NAMALWA (cell line): ENCODE measurements at regions not wholly inside any gene's neighbourhood (a gene's known extent, or its start where the extent isn't known, plus 50 kb on each side); places are given as distances from the start of the nearest gene placed in this dataset.
"Not testable (repeated sequence)": the region's sequence is repeated elsewhere in the genome, so short reads cannot be mapped to it uniquely, and the experiment has no call there.

Experiments
- DNase-seq: peaks from one replicate; pipeline ENCODE4 v3.0.0-alpha.2; 2015; ENCODE audit warnings: low spot score

DNA sequence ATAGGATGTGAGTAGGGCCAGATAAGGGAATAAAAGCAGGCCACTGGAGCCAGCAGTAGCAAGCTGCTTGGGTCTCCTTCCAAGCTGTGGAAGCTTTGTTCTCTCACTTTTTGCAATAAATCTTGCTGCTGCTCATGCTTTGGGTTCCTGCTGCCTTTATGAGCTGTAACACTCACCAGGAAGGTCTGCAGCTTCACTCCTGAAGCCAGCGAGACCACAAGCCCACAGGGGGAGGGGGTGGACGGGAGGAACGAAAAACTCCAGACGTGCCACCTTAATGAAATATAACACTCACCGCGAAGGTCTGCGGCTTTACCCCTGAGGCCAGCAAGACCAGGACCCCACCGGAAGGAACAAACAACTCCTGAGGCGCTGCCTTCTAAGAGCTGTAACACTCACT lies 1324.4 kb upstream of the EYS start:
- DNase-seq: no peak

DNA sequence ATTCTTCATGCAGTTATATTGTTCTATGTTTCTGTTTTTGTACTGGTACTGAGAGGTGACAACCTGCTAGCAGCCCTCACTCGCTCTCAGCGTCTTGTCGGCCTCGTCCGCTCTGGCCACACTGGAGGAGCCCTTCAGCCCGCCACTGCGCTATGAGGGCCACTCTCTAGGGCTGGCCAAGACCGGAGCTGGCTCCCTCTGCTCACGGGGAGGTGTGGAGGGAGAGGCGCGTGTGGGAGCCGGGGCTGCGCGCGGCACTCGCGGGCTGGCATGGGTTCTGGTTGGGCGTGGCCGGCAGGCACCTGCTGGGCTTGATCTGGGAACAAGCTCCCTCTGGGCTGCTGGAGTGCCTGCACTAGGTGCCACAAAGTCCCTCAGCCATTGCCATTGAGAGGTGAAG lies 1323.8 kb upstream of the EYS start:
- DNase-seq: no peak

DNA sequence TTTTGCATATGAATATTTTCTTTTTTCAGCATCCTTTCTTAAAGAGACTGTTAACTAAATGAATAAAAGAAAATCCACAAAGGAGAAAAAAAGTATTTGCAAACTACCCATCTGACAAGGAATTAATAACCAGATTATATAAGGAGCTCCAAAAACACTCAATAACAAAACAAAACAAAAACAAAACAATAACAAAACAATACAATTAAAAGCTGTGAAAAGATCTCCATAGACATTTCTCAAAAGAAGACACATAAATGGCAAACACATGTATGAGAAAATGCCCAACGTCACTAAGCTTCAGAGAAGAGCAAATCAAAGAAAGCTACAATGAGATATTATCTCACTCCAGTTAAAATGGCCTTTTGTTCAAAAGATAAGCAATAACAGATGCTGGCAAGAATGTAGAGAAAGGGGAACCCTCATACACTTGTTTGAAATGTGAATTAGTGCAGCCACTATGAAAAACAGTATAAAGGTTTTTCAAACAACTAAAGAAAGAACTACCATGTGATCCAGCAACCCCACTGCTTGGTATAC lies 1310.0 kb upstream of the EYS start:
- no peak for DNase-seq

DNA sequence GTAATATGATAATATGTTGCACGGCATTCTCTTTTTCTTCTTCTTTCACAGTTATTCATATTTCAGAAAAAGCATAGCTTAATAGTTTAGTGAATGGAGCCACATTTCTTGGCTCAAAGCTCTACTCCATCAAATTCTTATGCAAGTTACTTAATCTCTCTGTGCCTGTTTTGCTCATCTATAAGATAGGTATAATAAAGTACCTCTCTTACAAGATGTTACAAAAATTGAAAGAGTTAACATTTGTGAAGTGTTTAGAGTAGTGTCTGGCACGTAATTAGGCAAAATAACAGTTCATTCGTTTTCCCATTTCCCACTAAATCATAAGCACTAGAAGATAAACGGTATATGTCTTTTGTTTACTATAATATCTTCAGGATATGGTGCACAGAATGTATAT lies 1304.4 kb upstream of the EYS start:
- no peak for DNase-seq

DNA sequence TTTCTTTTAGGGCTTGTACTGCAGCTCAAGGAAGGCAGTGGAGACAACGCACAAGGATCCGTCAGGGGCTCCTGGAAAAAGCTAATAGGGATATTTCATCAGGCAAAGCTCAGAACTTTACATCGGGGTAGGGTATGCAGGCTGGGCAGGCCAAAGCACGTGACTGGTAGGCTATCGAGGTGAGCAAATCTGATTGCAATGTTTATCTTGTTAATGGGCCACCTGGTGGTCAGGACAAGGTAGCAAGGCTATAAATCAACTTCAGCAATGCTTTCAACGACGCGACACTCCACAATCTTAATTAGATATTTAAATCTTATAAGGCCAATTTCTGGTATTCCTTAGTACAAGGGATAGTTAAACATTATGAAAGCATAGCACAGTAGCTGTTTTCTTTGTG lies 1302.8 kb upstream of the EYS start:
- DNase-seq: peak; percentile 25

DNA sequence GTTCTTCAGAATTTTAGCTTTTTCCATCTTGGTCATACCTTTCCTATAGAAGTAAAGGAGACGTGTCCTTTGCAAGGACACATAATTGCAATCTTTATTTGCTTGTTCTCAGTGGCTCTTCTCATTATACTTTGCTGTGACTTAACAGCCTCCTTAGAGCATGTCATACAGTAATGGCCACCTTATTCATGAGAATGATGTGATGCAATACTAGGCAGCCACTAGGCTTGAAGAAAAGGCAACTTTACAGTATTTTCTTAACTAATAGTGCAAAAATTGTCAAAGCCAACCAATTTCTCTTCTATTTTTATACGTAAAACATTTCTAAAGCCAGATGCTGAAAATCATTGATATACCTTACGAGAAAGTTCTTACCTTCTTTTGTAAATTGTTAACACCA lies 1296.8 kb upstream of the EYS start:
- no peak for DNase-seq

DNA sequence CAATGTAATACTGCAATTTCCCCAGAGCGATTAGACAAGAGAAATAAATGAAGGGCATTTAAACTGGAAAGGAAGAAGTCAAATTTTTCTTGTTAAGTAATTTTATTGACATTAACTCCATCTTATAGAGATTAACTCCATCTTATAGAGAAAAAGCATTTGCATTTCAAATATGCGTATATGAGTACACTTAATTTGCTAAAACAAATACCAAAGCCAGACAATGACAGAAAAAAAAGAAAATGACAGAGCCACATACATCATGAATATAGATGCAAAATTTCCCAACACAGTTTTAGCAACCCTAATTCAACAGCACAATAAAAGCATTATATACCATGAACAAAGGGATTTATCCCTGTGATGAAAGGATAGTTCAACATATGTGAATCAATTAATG lies 1293.1 kb upstream of the EYS start:
- no peak for DNase-seq

DNA sequence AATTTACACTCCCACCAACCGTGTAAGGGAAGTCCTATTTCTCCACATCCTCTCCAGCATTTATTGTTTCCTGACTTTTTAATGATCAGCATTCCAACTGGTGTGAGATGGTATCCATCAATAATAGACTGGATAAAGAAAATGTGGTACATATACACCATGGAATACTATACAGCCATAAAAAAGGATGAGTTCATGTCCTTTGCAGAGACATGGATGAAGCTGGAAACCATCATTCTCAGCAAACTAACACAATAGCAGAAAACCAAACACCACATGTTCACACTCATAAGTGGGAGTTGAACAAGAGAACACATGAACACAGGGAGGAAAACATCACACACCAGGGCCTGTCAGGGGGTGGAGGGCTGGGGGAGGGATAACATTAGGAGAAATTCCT lies 1290.6 kb upstream of the EYS start:
- not testable (repeated sequence) for DNase-seq

DNA sequence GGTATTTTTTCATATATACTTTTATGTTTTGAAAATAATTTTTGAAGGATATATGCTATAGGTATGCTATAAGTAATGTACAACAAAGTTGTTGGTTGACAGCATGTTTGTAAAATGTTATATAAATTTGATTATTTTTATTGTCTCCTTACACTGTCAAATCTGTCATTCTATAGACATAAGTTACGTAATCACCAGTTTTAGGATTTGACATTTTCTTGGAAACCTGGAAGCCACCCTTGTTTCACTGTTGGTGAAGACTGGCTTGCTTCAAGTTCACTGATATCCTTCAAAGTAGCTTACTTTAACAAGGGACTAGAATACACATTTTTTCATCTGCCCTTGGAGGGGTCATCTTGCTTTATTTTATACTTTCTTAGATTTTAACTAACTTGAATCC lies 1288.6 kb upstream of the EYS start:
- no peak for DNase-seq

DNA sequence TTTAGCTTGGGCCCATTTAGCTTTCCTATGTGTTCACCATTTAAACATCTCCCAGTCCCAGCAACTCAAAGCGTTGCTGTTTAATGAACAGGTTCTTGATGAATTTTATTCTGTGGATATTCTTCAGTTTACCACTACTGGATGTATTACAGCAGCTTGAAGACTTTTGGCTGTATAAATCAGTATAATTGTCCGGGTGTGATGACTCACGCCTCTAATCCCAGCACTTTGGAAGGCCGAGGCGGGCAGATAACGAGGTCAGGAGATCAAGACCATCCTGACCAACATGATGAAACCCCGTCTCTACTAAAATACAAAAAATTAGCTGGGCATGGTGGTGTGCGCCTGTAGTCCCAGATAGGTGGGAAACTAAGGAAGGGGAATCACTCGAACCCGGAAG lies 1286.7 kb upstream of the EYS start:
- DNase-seq: not testable (repeated sequence)

DNA sequence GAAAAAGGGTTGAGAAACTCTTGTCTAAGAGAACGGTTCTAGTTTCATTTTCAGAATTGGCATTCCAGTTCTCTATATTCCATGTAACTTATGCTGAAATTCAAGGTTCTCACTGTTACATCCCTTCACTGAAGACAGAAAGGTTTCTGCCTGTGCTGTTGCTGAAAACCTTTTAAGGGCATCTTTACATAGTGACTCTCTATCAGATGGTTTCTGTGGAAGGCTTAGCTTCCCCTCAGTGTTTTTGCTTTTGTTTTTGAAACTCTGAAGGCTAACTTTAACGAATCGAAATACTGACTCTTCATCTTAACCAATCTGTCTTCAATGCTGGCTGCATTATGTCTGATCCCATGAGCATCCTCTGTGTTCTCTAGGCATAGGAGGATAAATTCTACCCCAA lies 1286.2 kb upstream of the EYS start:
- DNase-seq: no peak

DNA sequence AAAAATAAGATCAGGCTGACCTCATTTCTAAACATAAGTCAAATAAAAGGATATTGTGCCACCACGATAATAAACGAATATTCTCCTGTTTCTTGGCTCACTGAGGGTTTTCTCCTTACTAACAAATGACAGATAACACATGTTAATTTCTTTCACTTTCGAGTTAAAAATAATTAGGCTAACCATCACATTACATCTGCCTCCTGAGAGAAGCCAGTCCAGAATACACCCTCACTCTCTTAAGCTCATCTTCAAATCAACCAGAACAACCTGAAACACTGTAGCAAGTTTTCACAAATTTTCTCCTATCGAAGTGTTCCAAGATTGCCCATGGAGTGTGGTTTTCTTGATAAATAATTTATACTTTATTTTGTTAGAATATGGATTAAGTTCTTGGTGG lies 1285.6 kb upstream of the EYS start:
- no peak for DNase-seq

DNA sequence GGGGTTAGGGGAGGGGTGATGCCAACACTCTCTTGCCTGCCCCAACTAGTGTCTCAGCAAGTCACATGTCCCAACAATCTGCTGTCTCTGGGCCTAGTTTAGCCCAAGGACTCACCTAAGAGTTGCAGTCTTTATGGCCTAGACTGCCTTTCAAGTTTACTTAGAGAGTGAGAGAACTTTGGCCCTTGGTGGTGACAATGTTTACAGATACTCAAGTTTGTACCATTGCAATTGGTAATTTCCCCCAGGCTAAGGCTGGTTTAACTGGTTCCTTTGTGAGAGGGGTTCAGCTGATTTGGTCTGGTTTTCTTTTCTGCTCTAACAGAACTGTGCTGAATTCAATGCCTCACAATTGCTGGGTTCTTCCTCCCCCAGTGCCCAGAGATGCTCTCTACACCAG lies 1279.9 kb upstream of the EYS start:
- no peak for DNase-seq

DNA sequence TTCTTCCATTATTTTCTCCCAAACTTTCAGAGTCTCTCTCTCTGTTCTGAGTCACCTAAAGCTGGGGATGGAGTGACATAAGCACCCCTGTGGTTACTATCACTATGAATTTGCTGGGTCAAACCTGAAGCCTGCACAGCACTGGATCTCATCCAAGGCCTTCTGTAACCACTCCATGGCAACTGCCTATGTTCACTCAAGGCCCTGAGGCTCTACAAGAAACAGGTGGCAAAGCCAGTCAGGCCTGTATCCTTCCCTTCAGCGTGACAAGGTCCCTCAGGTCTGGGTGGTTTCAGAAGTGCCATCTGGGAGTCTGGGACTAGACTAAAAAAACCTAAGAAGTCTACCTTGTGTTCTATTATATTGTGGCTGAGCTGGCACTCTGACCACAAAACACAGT lies 1278.8 kb upstream of the EYS start:
- DNase-seq: no peak

DNA sequence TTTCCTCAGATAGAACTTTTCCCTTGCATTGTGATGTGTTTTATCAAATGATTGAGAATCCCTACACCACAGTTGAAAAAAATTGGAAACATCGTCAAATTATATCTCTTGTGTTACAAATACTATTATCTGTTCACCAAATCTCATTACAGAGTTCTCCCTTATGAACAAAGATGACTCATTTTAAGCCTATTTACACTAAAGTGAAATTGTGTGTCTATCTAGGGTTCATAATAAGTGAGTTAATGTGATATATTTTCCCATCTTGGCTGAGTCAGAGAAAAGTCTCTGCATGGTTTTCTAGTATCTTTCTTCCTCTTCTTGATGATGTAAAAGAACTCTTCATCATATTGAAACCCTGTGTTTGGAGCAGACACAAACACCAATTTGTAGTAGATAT lies 1263.3 kb upstream of the EYS start:
- no peak for DNase-seq

DNA sequence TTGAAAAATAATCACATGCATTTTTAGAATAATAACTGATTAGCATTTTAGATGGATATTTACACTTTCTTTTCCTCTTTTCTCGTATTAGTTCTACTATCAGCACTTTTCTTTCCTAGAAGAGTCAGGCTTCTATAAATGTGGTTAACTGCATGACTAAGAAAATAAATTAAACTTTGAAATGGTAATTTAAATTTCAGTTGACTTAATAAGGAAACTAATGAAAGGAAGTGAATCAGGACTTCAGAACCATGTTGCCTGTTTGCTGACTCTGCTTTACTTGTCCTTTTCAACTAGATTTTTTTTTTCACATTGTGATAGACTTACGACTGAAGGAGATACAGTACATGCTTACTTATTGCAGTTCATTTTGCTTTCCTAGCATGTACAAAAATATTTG lies 1258.2 kb upstream of the EYS start:
- DNase-seq: no peak

DNA sequence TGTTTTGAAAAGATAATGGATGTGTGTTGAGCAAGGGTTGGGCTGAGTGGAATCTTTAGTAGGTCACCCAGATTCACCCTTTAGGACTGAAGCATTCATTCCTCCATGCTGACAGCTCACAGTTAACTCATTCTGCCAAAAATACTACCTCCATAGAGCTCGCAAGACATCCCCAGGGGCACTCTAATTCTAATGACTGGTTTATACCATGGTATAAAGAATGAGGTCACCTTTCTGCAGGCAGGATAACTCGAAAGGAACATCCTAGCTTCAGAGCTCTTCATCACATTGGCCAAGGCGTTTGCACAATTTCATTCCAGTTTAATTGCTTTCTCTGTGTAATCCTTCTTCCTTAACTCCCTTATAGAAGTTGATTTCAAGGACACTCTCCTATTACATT lies 1257.2 kb upstream of the EYS start:
- no peak for DNase-seq

DNA sequence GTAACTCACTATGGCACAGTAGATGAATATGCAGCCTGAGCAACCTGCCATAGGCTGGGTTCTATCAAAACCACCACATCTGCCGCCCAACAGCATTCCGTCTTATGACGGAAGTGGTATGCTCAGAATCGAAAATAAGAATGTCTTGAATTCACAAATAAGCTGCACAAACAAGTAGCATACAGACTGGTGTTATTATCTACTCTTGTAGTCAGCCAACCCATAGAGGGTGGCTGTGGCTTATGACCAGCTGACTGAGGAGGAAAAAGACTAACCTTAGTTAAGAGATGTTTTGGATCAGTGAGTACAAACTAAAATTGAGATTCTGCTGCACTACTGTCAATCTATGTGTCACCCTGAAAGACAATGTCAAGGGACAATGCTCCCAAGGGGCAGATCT lies 1255.1 kb upstream of the EYS start:
- no peak for DNase-seq

DNA sequence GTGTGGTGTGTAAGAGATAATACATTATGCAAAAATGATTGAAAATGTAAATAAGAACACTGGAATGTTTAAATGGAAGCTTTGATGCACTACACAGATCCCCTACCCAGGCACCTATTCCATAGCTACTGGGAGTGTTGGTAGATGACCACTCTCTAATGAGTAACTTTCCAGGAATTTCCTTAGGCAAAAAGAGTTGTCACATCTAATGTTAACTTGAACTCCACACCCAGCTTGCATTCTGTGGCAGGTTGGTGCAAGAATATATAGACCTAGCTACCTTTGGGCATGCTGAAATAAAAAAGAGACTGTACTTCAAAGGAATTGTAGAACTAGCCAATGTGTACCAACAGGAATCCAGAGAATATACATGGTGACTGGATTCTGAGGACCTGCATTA lies 1254.2 kb upstream of the EYS start:
- DNase-seq: no peak

DNA sequence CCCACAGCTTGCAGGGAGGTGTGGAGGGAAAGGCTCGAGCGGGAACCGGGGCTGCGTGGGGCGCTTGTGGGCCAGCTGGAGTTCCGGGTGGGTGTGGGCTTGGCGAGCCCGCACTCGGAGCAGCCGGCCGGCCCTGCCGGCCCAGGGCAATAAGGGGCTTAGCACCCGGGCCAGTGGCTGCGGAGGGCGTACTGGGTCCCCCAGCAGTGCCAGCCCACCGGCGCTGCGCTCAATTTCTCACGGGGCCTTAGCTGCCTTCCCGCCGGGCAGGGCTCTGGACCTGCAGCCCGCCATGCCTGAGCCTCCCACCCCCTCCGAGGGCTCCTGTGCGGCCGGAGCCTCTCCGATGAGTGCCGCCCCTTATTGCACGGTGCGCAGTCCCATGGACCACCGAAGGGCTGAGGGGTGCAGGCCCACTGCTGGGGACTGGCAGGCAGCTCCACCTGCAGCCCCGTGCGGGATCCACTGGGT lies 1242.2 kb upstream of the EYS start:
- no peak for DNase-seq

DNA sequence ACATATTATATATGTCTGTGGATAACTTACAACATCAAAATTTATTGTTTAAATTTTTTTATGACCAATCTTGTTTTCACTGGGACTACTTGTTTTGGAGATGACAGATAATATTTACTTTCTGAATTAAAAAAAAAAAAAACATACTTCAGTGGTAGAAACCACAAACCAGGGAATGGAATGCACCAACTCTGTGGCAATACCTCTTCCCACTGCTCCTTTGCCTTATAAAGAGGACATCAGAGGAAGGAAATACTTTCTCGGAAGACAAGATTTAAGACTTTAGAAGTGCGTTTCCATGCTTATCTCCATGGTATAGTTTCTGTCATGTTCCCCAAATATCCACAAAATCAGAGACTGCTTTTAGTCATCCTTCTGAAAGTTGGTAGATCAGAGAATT lies 1241.1 kb upstream of the EYS start:
- DNase-seq: no peak

DNA sequence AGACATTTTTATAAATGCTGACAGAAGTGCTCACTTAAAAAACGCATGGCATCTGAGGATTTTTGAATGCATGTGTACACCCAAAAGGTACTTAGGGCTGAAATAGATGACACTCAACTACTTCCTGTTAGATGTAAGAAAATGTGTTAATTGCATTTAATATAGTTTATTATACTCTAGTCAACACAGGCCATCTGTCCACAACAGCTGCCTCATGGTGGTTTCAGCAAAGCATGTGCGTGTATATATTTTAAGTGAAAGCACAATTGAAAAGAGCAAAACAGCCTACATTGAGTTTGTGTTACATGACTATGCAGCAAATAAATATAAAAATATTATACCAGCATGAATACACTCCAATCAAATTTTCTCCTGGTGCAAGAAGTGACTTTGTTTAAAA lies 1233.0 kb upstream of the EYS start:
- DNase-seq: no peak

DNA sequence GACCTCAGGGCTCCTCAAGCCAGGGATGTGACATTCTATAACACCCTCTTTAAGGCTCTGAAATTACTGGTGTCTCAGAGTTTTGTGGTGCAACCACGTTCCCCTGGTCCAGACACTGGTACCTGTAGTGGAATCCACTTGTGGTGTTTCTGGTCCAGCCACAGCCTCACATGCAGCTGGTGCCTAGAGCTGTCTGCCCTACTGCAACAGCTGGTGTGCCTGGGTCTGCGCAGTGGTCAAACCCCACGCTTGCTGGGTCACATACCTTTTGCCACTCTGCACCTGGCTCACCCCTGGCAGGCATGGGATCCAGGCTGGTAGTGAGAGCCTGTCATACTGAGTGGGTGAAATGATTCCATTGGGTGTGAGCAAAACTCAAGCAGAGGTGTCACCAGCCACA lies 1230.2 kb upstream of the EYS start:
- DNase-seq: no peak

DNA sequence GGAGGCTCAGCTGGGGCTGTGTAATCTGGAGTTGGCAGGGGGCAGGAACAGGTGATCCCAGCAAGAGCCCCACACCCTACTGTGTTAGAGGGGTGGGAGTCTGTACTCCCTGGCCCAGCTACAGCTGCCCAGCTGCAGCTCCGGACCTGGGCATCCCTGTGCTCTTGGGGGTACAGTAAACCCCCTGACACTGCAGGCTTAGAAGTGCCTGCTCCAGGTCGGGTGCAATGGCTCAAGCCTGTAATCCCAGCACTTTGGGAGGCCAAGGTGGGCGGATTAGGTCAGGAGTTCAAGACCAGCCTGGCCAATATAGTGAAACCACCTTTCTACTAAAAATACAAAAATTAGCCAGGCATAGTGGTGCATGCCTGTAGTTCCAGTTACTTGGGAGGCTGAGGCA lies 1228.6 kb upstream of the EYS start:
- DNase-seq: no peak

DNA sequence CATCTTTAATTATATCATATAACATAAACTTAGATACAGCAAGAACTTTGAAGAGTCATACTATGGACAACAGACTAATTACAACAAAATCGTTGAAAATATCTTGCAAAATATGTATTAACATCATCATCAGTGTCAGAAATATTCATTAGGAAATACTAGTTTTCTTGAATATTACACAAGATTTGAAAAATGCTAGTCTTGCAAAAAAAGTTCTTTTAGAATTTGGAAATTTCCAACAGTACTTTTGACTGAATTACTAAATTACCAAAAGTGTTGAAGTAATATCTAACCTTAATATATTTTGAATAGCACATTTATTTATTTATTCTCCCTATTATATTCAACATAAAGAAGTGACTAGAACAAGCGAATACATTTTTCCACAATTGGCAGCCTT lies 1224.8 kb upstream of the EYS start:
- no peak for DNase-seq
